HG02759 (cell line): ENCODE measurements at regions not wholly inside any gene's neighbourhood (a gene's known extent, or its start where the extent isn't known, plus 50 kb on each side); places are given as distances from the start of the nearest gene placed in this dataset.

Experiments
- ATAC-seq: cut with Tn5 transposase; IDR thresholded peaks from one replicate; pipeline ENCODE4 v1.9.1; 2021; ENCODE audit warnings: mild to moderate bottlenecking, moderate library complexity; ENCODE audit not compliant: unreplicated experiment

- ATAC-seq = no peak
Observed at GRCh38 chr6:163834226-163834970, 419.9 kb downstream of the QKI start.

DNA sequence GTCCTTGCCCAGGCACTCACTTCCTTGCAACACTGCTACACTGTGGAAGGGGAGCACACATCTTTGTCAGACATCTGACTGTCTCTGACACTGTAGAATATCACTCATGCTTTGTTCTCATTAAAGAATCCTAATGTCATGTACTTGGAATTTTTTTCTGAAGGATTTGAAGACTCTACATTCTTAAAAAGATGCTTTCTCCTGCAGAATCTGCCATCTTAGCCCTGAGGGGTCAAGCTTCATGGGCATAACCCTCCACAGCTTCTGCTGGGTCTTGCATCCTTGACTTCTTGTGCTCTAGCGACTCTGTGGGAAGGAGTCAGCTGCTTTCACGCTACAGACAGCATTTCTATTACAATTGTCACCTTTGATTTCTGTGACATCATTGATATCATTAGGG is 417.2 kb downstream of the QKI start:
- no peak for ATAC-seq

DNA sequence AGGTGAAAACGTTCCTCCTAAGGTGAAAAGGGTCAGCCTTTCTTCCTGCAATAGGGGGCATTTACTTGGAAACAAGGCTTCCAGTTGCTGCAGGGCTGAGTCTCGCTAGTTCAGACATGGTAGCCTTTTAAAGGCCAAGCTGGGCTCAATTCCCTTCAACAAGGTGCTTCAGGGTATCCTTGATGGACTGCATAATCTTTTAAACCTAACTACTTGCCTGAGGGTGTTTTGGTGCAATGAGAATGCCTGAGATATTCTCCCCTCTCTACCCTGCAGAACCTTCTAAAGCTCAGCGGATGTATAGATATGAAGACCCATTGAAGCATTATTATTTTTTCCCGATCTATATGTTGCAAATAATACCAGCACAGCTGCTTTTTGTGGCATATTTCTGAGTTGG is 416.1 kb downstream of the QKI start:
- no peak for ATAC-seq

- ATAC-seq = no peak
Observed at GRCh38 chr6:163828038-163828795, 413.7 kb downstream of the QKI start.

DNA sequence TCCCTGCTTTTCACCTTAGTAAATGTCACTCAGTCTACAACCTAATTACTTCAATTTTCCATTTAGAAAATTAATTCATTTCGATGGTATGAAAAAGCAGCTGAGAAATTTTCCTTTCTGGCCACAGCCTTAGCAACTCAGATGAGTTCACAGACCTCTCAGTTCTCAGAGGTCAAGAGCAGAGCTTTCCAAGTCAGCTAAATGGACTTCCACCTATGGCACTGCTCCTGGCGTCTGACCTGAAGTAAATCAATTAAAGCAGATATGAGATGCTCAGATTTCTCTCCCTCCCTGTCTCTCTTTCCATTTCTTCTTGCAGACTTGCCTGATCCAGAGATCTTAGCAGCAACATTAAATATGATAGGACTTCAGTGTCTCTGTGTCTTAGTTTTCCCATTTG is 412.6 kb downstream of the QKI start:
- ATAC-seq = no peak

DNA sequence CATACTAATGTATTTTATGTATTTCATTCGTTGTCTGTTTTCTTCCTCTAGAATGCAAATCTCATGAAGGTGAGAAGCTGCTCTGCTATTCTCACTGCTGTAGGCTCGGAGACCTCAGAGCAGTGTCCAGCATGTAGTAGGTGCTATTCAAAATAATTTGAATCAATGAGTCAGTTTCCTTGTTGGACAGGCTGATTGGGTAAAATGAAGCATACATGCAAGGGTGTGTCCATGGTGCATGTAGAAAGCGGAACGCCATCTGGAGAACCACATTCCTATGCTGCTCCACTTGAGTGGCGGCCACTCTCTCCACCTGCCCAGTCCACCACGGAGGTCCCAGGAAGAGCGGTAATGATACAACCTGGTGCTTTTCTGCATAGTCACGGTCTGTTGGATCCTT is 412.1 kb downstream of the QKI start:
- no peak for ATAC-seq

DNA sequence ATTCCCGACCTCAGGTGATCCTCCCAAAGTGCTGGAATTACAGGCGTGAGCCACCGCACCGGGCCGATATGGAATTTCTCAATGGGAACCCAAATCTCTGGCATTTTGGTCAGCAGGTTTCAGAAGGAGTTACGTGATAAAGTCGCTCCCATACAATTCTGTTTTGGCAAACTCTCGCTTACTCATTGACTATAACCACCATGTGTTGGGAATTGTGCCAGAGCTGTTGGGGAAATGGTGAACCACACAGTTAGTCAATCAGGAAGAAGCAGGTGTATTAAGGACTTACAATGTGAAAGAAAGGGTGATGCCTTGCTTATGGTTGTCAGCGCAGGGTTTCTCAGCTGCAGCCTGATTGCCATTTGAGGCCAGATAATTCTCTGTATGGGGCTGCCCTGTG is 410.5 kb downstream of the QKI start:
- no peak for ATAC-seq

DNA sequence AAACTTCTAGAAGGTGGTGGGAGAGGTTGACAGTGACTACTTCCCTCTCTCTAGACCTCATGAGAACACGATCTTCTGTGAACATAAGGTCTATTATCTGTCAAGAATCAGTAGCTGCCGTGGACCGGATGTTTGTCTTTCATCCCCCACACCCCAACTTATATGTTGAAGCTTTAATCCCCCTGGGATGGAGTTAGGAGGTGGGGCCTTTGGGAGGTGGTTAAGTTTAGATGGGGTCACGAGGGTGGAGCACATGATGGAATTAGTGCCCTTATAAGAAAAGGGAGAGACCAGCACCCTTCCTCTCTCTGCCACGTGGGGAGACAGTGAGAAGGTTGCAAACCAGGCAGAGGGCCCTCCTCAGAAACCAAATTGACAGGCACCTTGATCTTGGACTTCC is 409.1 kb downstream of the QKI start:
- no peak for ATAC-seq

- no peak for ATAC-seq
Observed at GRCh38 chr6:163820745-163821458, 406.4 kb downstream of the QKI start.

DNA sequence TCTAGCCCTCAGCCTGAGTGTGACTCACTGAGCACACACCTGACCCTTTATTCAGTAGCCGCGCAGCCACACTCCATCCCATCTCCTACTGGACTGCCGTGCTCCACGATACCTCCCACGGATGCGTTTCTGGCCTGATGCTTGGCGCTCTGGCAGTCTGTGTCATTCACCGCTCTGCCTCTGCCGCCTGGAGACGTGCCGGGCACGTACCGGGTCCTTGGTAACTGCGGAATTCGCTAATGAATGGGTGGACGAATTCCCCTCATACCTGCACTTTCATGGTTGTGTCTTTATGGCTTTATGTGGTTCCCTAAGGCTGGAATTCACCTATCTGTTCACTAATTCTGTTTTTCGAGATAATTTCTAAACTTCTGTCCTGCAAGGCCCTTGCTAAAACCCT is 405.7 kb downstream of the QKI start:
- ATAC-seq = no peak

- no peak for ATAC-seq
Observed at GRCh38 chr6:163818719-163819118, 404.2 kb downstream of the QKI start.

GRCh38 chr6:163816441-163816840 is 401.9 kb downstream of the QKI start:
- ATAC-seq = no peak

DNA sequence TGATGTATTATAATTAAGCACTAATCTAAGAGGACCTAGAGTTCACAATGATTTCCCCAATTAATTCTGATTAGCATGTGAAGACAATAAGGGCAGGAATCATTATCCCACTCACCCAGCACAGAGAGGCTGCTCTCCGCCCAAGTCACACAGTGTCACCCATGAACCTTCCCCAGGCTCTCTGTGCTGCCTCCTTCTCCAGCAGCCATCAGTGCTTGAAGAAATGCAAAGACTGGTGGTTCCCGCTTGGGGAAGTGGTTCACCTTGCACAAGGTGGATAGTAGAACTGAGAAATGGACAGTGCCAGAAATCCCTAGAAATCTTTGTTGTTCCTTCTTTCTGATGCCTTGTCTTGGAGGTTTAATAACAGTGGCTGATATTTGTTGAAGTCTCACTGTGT is 401.3 kb downstream of the QKI start:
- ATAC-seq = no peak

DNA sequence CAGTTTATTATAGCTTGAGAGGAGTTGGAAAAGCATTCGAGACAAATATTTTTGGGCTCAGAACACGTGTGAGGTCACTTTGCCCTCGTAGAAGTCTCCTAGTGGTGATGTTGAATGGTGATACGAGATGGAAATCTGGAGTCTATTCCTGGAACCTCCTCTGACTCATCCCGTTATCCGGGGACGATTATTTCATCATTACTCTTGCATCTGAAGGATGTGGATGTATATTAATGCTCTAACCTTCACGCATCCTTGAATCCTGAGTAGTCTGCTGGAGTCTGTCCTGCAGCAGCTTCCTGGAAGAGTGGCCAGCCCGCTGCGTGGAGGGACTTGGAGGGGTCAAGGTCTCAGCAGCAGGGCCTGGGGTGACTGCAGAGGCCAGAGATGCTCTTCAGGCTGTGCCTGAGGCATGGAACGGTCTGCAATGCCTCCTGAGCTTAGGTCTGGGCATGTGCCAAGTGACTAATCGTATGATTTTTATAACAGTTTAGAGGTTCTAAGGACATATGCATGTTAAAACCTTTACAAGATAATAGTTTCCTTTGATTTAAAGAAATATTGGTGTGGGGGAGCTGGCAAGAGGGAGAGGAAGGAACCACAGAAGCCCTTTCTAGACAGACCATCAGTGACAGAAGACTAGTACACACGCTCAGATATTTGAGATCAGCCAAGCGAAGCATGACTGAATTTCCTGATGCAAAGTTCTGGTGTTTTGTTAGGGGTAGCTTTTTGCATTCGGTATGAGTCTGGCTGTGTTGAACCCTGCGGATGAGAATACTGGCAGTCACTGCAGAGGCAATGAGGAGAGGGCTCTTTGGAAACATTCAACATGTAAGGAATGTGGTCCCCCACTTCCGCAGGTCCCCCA is 400.2 kb downstream of the QKI start:
- ATAC-seq = peak; percentile 84

GRCh38 chr6:163813979-163814493 is 399.5 kb downstream of the QKI start:
- peak; percentile 49 for ATAC-seq

- ATAC-seq = no peak
Observed at GRCh38 chr6:163811317-163811716, 396.8 kb downstream of the QKI start.

GRCh38 chr6:163809364-163809763 is 394.8 kb downstream of the QKI start:
- no peak for ATAC-seq

- no peak for ATAC-seq
Observed at GRCh38 chr6:163808871-163809270, 394.4 kb downstream of the QKI start.

- ATAC-seq = no peak
Observed at GRCh38 chr6:163808231-163808630, 393.7 kb downstream of the QKI start.

- ATAC-seq = no peak
Observed at GRCh38 chr6:163806755-163807499, 392.4 kb downstream of the QKI start.
